Lower leg skin (tissue), 4 donors: ENCODE measurements at regions not wholly inside any gene's neighbourhood (a gene's known extent, or its start where the extent isn't known, plus 50 kb on each side); places are given as distances from the start of the nearest gene placed in this dataset.

Experiments
- DNase-seq, 2 donors: peaks; one replicate each; pipeline ENCODE4 v3.0.0-alpha.2; 2019; ENCODE audit warnings: low spot score in 2 of 2
- H3K4me3 ChIP-seq: fragments of 200-600 bp; sonication (generic); 2 replicates; pipeline ENCODE4 v1.5.1; 2017; ENCODE audit warnings: mild to moderate bottlenecking, low read depth; ENCODE audit not compliant: poor library complexity, severe bottlenecking
- CTCF ChIP-seq, 3 donors: fragments of 450-650 bp; IDR thresholded peaks; one replicate each; pipeline ENCODE4 v1.5.1; 2016; ENCODE audit warnings: antibody characterized with exemption in 3 of 3, mild to moderate bottlenecking in 3 of 3, moderate library complexity in 2 of 3
- POLR2A ChIP-seq, 2 donors: fragments of 450-650 bp; IDR thresholded peaks; one replicate each; pipeline ENCODE4 v1.6.1; 2016 to 2017; ENCODE audit warnings: antibody characterized with exemption in 2 of 2, mild to moderate bottlenecking in 1 of 2, moderate library complexity in 1 of 2
- WGBS, 2 donors: methylation state at CpG; one replicate each; pipeline ENCODE4 v1.1.5; 2018; 5-methylcytosine and 5-hydroxymethylcytosine counted together
- intact Hi-C: fragments of 100-400 bp; cut with DNase I; formaldehyde crosslinking; loops from one replicate; pipeline ENCODE4 v1.15.0; 2023; ENCODE audit warnings: low total_unique reads

GRCh38 chr15:47964229-47964628, 156.6 kb upstream of the SLC24A5 start:
- WGBS, 2 donors: 43 to 48% methylated on average over 2 of the region's 2 CpGs
- intact Hi-C loops: no loop called here
- DNase-seq: no peak
- no peak for TF ChIP-seq POLR2A (IDR thresholded peaks at IDR 0.05)
- TF ChIP-seq CTCF (IDR thresholded peaks at IDR 0.05): no peak
- no peak overlapping the region for H3K4me3 ChIP-seq

GRCh38 chr15:47965297-47965696, 155.5 kb upstream of the SLC24A5 start:
- no peak overlapping the region for H3K4me3 ChIP-seq
- no peak for DNase-seq
- no peak for TF ChIP-seq CTCF (IDR thresholded peaks at IDR 0.05)
- no peak for TF ChIP-seq POLR2A (IDR thresholded peaks at IDR 0.05)
- intact Hi-C loops: no loop called here
- WGBS, 2 donors: 84 to 85% methylated on average over 4 of the region's 4 CpGs

GRCh38 chr15:47968593-47968992, 152.2 kb upstream of the SLC24A5 start:
- intact Hi-C loops: no loop called here
- no peak for DNase-seq
- 100% methylated on average over 1 of the region's 1 CpG for WGBS, 2 donors
- H3K4me3 ChIP-seq: no peak overlapping the region
- TF ChIP-seq POLR2A (IDR thresholded peaks at IDR 0.05): no peak
- TF ChIP-seq CTCF (IDR thresholded peaks at IDR 0.05): no peak

GRCh38 chr15:47971637-47972036, 149.2 kb upstream of the SLC24A5 start:
- WGBS, 2 donors: 54 to 60% methylated on average over 4 of the region's 4 CpGs
- H3K4me3 ChIP-seq: no peak overlapping the region
- intact Hi-C loops: no loop called here
- TF ChIP-seq POLR2A (IDR thresholded peaks at IDR 0.05) (no peak), CTCF (IDR thresholded peaks at IDR 0.05) (no peak)
- no peak for DNase-seq

GRCh38 chr15:47972738-47973137, 148.1 kb upstream of the SLC24A5 start:
- WGBS, 2 donors: 80 to 82% methylated on average over 3 of the region's 3 CpGs
- no peak for DNase-seq
- H3K4me3 ChIP-seq: no peak overlapping the region
- intact Hi-C loops: no loop called here
- TF ChIP-seq CTCF (IDR thresholded peaks at IDR 0.05) (no peak), POLR2A (IDR thresholded peaks at IDR 0.05) (no peak)

GRCh38 chr15:47974724-47975123, 146.1 kb upstream of the SLC24A5 start:
- no peak for DNase-seq
- 40 to 58% methylated on average over 1 of the region's 1 CpG for WGBS, 2 donors
- intact Hi-C loops: no loop called here

More at GRCh38 chr15:47974724-47975123, 146.1 kb upstream of the SLC24A5 start:
- TF ChIP-seq CTCF (IDR thresholded peaks at IDR 0.05) (no peak), POLR2A (IDR thresholded peaks at IDR 0.05) (no peak)
- H3K4me3 ChIP-seq: no peak overlapping the region
